Activated CD8-positive, alpha-beta memory T cell treated with anti-CD3 and anti-CD28 coated beads for 36 hours (primary cell): ENCODE measurements at regions not wholly inside any gene's neighbourhood (a gene's known extent, or its start where the extent isn't known, plus 50 kb on each side); places are given as distances from the start of the nearest gene placed in this dataset.

Experiments used
- CTCF ChIA-PET: fragments of 350-600 bp; sonication (Branson Sonifier 250); formaldehyde crosslinking; loops from one replicate; lab custom pipeline; 2021; ENCODE audit warnings: antibody characterized with exemption; lab: Charles Lee
- POLR2A ChIA-PET: fragments of 350-600 bp; sonication (Branson Sonifier 250); formaldehyde crosslinking; loops from one replicate; lab custom pipeline; 2021; ENCODE audit warnings: antibody characterized with exemption; lab: Charles Lee

- POLR2A ChIA-PET, result no interaction called here
These were observed 138.2 kb upstream of the RUNX3 start for GRCh38 chr1:25068316-25068715.

GRCh38 chr1:25067518-25068251 lies 137.6 kb upstream of the RUNX3 start:
- CTCF ChIA-PET, result interaction anchor here (0.6 kb wide), 1 partner anchor 222 kb away, joined by 3 read pairs; no protein-coding TSS in a partner anchor

More at GRCh38 chr1:25068316-25068715, 138.2 kb upstream of the RUNX3 start:
- CTCF ChIA-PET, result interaction anchor here (0.6 kb wide), 1 partner anchor 223 kb away, joined by 3 read pairs; no protein-coding TSS in a partner anchor

GRCh38 chr1:25066731-25067517 lies 136.8 kb upstream of the RUNX3 start:
- ChIA-PET POLR2A (interaction anchor here (2.5 kb wide), 1 partner anchor 102 kb away, joined by 8 read pairs; no protein-coding TSS in a partner anchor), CTCF (interaction anchor here (1.3 kb wide), 1 partner anchor 134 kb away, joined by 3 read pairs; no protein-coding TSS in a partner anchor)

More at GRCh38 chr1:25067518-25068251, 137.6 kb upstream of the RUNX3 start:
- POLR2A ChIA-PET, result no interaction called here

- POLR2A ChIA-PET, result interaction anchor here (0.7 to 2.5 kb wide), 2 partner anchors 101 to 134 kb away, joined by 3 to 8 read pairs; no protein-coding TSS in a partner anchor
- CTCF ChIA-PET, result interaction anchor here (1.0 to 1.3 kb wide), 2 partner anchors 29 to 133 kb away, joined by 3 read pairs; no protein-coding TSS in a partner anchor
These were observed 136.2 kb upstream of the RUNX3 start for GRCh38 chr1:25066256-25066655.

- POLR2A ChIA-PET, result interaction anchor here (0.7 to 2.5 kb wide), 3 partner anchors 34 to 134 kb away, joined by 3 to 8 read pairs (median 4); no protein-coding TSS in a partner anchor
- CTCF ChIA-PET, result interaction anchor here (1.0 to 1.3 kb wide), 2 partner anchors 29 to 133 kb away, joined by 3 read pairs; no protein-coding TSS in a partner anchor
These were observed 135.7 kb upstream of the RUNX3 start for GRCh38 chr1:25065795-25066238.

GRCh38 chr1:25065321-25065721 lies 135.2 kb upstream of the RUNX3 start:
- ChIA-PET CTCF (interaction anchor here (1.0 to 1.2 kb wide), 3 partner anchors 28 to 135 kb away, joined by 3 read pairs; partner anchors contain the start of gene RUNX3), POLR2A (interaction anchor here (1.0 to 2.5 kb wide), 2 partner anchors 35 to 100 kb away, joined by 4 to 8 read pairs; no protein-coding TSS in a partner anchor)

- ChIA-PET CTCF (interaction anchor here (0.7 to 1.2 kb wide), 6 partner anchors 25 to 134 kb away, joined by 3 to 5 read pairs (median 3); partner anchors contain the start of gene RUNX3), POLR2A (interaction anchor here (0.6 to 2.5 kb wide), 3 partner anchors 35 to 861 kb away, joined by 3 to 8 read pairs (median 4); no protein-coding TSS in a partner anchor)
These were observed 134.6 kb upstream of the RUNX3 start for GRCh38 chr1:25064465-25065240.

GRCh38 chr1:25063591-25064416 lies 133.7 kb upstream of the RUNX3 start:
- POLR2A ChIA-PET, result interaction anchor here (0.6 kb wide), 1 partner anchor 860 kb away, joined by 3 read pairs; no protein-coding TSS in a partner anchor

GRCh38 chr1:25062621-25063255 lies 132.7 kb upstream of the RUNX3 start:
- ChIA-PET CTCF (no interaction called here), POLR2A (no interaction called here)

More at GRCh38 chr1:25063591-25064416, 133.7 kb upstream of the RUNX3 start:
- CTCF ChIA-PET, result interaction anchor here (0.7 to 1.2 kb wide), 4 partner anchors 26 to 100 kb away, joined by 3 to 5 read pairs (median 3); no protein-coding TSS in a partner anchor

GRCh38 chr1:25061261-25061995 lies 131.4 kb upstream of the RUNX3 start:
- ChIA-PET CTCF (interaction anchor here (1.1 kb wide), 1 partner anchor 12 kb away, joined by 3 read pairs; no protein-coding TSS in a partner anchor), POLR2A (no interaction called here)

- ChIA-PET CTCF (no interaction called here), POLR2A (no interaction called here)
These were observed 127.1 kb upstream of the RUNX3 start for GRCh38 chr1:25057188-25057587.

GRCh38 chr1:25056536-25056935 lies 126.5 kb upstream of the RUNX3 start:
- POLR2A ChIA-PET, result no interaction called here

GRCh38 chr1:25055961-25056360 lies 125.9 kb upstream of the RUNX3 start:
- ChIA-PET POLR2A (no interaction called here), CTCF (no interaction called here)

More at GRCh38 chr1:25056536-25056935, 126.5 kb upstream of the RUNX3 start:
- CTCF ChIA-PET, result no interaction called here

- ChIA-PET POLR2A (no interaction called here), CTCF (interaction anchor here (0.8 kb wide), 1 partner anchor 46 kb away, joined by 3 read pairs; no protein-coding TSS in a partner anchor)
These were observed 125.3 kb upstream of the RUNX3 start for GRCh38 chr1:25055324-25055780.

- ChIA-PET CTCF (interaction anchor here (0.8 kb wide), 1 partner anchor 47 kb away, joined by 3 read pairs; no protein-coding TSS in a partner anchor), POLR2A (no interaction called here)
These were observed 124.6 kb upstream of the RUNX3 start for GRCh38 chr1:25054526-25055323.
